ENCODE measurements at regions not wholly inside any gene's neighbourhood (a gene's known extent, or its start where the extent isn't known, plus 50 kb on each side); places are given as distances from the start of the nearest gene placed in this dataset.

DNA sequence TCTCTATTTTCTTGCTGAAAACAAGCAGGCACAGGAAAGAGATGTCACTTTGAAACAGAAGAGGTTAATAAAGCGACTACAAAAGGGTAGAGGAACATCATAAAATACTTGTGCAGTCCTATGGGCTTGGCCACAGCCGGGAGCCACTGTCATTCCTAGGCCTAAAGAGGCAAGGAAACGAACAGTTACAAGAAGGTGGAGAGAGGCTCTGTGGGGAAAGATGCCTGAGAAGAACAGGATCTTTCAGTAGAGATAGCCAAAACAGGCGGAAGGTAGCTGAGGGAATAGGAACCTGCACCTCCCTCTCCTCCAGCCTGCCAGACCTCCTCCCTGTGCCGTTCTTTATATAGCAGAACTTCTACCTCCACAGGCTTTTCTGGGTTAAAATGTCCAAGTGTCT, 57.4 kb upstream of the ARSJ start:
- intact Hi-C loops (cut with micrococcal nuclease) = no loop called here
- H3K4me1 ChIP-seq (ENCODE audit: control insufficient read depth in 2 of 2, insufficient read depth in 2 of 2, low read length in 2 of 2) = no peaks in the 10 kb centered on the region
- H3K4me2 ChIP-seq (replicated peaks; ENCODE audit: low read depth, low read length, poor library complexity, severe bottlenecking) = no peak overlapping the region
- Mint-ChIP-seq H3K4me3 (no peak overlapping the region), H3K27me3 (peaks cover 16% of the 10 kb centered on the region), H3K9me3 (ENCODE audit: insufficient read depth) (no peaks in the 10 kb centered on the region), H3K27ac (no peak overlapping the region), H3K4me1 (no peaks in the 10 kb centered on the region)
- ATAC-seq (ENCODE audit: low read depth) (no peak), DNase-seq (no peak)
- H3K9me3 ChIP-seq (ENCODE audit: control extremely low read depth in 1 of 3, control insufficient read depth in 2 of 3, insufficient read depth in 1 of 3, low read length in 2 of 3) = no peaks in the 10 kb centered on the region
- no peak overlapping the region for H3K9ac ChIP-seq (ENCODE audit: low read length)
- H3K4me3 ChIP-seq (ENCODE audit: control extremely low read depth in 1 of 5, extremely low read depth in 1 of 5, insufficient read depth in 1 of 5, low read depth in 2 of 5, low read length in 4 of 5) = no peak overlapping the region
- no peaks in the 10 kb centered on the region for H3K36me3 ChIP-seq (replicated peaks in 1 of 2; ENCODE audit: control extremely low read depth in 1 of 2, control insufficient read depth in 1 of 2, extremely low read depth in 1 of 2, insufficient read depth in 2 of 2, low read length in 1 of 2)
- H3K79me2 ChIP-seq (ENCODE audit: control insufficient read depth, insufficient read depth, low read length) = no peaks in the 10 kb centered on the region
- 92% methylated on average over 4 of the region's 5 CpGs for WGBS (ENCODE audit: insufficient coverage)
- ChIA-PET CTCF (no interaction called here), POLR2A (no interaction called here)
- peaks cover 0 to 11% (median 0%) of the 10 kb centered on the region in 4 experiments for H3K27me3 ChIP-seq (replicated peaks in 1 of 4; ENCODE audit: control extremely low read depth in 1 of 4, control insufficient read depth in 3 of 4, insufficient read depth in 4 of 4, low read length in 3 of 4)
- no peaks in the 10 kb centered on the region for H4K20me1 ChIP-seq (ENCODE audit: control insufficient read depth, insufficient read depth, low read length, poor library complexity, severe bottlenecking)
- TF ChIP-seq EZH2 (IDR thresholded peaks at IDR 0.05; ENCODE audit: borderline replicate concordance, insufficient read depth, low read depth, low read length, poor library complexity, severe bottlenecking) = no peak
- TF ChIP-seq, protein P1, sequence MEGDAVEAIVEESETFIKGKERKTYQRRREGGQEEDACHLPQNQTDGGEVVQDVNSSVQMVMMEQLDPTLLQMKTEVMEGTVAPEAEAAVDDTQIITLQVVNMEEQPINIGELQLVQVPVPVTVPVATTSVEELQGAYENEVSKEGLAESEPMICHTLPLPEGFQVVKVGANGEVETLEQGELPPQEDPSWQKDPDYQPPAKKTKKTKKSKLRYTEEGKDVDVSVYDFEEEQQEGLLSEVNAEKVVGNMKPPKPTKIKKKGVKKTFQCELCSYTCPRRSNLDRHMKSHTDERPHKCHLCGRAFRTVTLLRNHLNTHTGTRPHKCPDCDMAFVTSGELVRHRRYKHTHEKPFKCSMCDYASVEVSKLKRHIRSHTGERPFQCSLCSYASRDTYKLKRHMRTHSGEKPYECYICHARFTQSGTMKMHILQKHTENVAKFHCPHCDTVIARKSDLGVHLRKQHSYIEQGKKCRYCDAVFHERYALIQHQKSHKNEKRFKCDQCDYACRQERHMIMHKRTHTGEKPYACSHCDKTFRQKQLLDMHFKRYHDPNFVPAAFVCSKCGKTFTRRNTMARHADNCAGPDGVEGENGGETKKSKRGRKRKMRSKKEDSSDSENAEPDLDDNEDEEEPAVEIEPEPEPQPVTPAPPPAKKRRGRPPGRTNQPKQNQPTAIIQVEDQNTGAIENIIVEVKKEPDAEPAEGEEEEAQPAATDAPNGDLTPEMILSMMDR (IDR thresholded peaks at IDR 0.05) = no peak
- no peak overlapping the region for H2AFZ ChIP-seq (ENCODE audit: insufficient read depth, low read depth, low read length, poor library complexity, severe bottlenecking)
- no peak overlapping the region for H3K27ac ChIP-seq (ENCODE audit: low read length in 2 of 2)

DNA sequence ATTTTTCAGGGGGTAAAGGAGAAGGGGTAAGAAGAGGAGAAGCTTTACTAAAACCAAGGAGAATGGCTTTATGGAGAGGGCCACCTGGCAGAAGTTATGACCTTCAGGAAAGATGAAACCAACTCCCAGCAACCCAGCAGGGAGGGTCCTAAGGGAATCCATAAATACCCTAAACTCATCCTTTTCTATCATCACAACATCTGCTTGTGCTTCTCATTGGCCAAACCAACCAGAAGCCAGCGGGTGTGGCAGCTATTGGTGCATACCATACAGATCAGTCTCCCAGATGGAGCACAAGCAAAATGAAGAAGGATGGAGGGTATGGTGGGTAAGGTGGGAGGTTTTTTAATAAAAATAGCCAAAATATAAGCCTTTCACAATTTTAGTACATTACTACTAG, 58.5 kb upstream of the ARSJ start:
- ChIA-PET CTCF (interaction anchor here (0.9 kb wide), 1 partner anchor 33 kb away, joined by 4 read pairs; no protein-coding TSS in a partner anchor), POLR2A (no interaction called here)
- Histone ChIP-seq H2AFZ (ENCODE audit: insufficient read depth, low read depth, low read length, poor library complexity, severe bottlenecking) (no peak overlapping the region), H3K27ac (ENCODE audit: low read length in 2 of 2) (no peak overlapping the region), H3K79me2 (ENCODE audit: control insufficient read depth, insufficient read depth, low read length) (no peaks in the 10 kb centered on the region), H3K9ac (ENCODE audit: low read length) (no peak overlapping the region), H4K20me1 (ENCODE audit: control insufficient read depth, insufficient read depth, low read length, poor library complexity, severe bottlenecking) (no peaks in the 10 kb centered on the region), H3K36me3 (replicated peaks in 1 of 2; ENCODE audit: control extremely low read depth in 1 of 2, control insufficient read depth in 1 of 2, extremely low read depth in 1 of 2, insufficient read depth in 2 of 2, low read length in 1 of 2) (no peaks in the 10 kb centered on the region), H3K4me2 (replicated peaks; ENCODE audit: low read depth, low read length, poor library complexity, severe bottlenecking) (no peak overlapping the region), H3K4me3 (ENCODE audit: control extremely low read depth in 1 of 5, extremely low read depth in 1 of 5, insufficient read depth in 1 of 5, low read depth in 2 of 5, low read length in 4 of 5) (no peak overlapping the region), H3K4me1 (ENCODE audit: control insufficient read depth in 2 of 2, insufficient read depth in 2 of 2, low read length in 2 of 2) (no peaks in the 10 kb centered on the region), H3K9me3 (ENCODE audit: control extremely low read depth in 1 of 3, control insufficient read depth in 2 of 3, insufficient read depth in 1 of 3, low read length in 2 of 3) (no peaks in the 10 kb centered on the region), H3K27me3 (replicated peaks in 1 of 4; ENCODE audit: control extremely low read depth in 1 of 4, control insufficient read depth in 3 of 4, insufficient read depth in 4 of 4, low read length in 3 of 4) (peaks cover 0 to 11% (median 0%) of the 10 kb centered on the region in 4 experiments)
- TF ChIP-seq, protein P1 (IDR thresholded peaks at IDR 0.05) = no peak
- no peak for TF ChIP-seq EZH2 (IDR thresholded peaks at IDR 0.05; ENCODE audit: borderline replicate concordance, insufficient read depth, low read depth, low read length, poor library complexity, severe bottlenecking)
- H3K27ac Mint-ChIP-seq = no peak overlapping the region
- no peaks in the 10 kb centered on the region for H3K4me1 Mint-ChIP-seq
- H3K4me3 Mint-ChIP-seq = no peak overlapping the region
- ATAC-seq (ENCODE audit: low read depth) (no peak), DNase-seq (no peak)
- no CpG with 5 or more reads among the region's 1 CpG for WGBS (ENCODE audit: insufficient coverage)
- intact Hi-C loops (cut with micrococcal nuclease) = no loop called here
- peaks cover 19% of the 10 kb centered on the region for H3K27me3 Mint-ChIP-seq
- H3K9me3 Mint-ChIP-seq (ENCODE audit: insufficient read depth) = peaks cover 2% of the 10 kb centered on the region
